Transverse colon (tissue), 4 donors: ENCODE measurements at regions not wholly inside any gene's neighbourhood (a gene's known extent, or its start where the extent isn't known, plus 50 kb on each side); places are given as distances from the start of the nearest gene placed in this dataset.

Experiments
- EP300 ChIP-seq: sonication (generic); formaldehyde crosslinking; IDR thresholded peaks from one replicate; pipeline ENCODE4 v1.6.1; 2017; ENCODE audit warnings: antibody characterized with exemption, low read depth
- POLR2A ChIP-seq: fragments of 450-650 bp; IDR thresholded peaks from one replicate; pipeline ENCODE4 v1.6.1; 2016; ENCODE audit warnings: antibody characterized with exemption, mild to moderate bottlenecking, moderate library complexity
- POLR2AphosphoS5 ChIP-seq, 3 donors: sonication (generic); formaldehyde crosslinking; IDR thresholded peaks; one replicate each; pipeline ENCODE4 v1.6.1; 2016; ENCODE audit warnings: antibody characterized with exemption in 3 of 3
- TF ChIP-seq, protein P1 (sequence below), 5 experiments: fragments of 200-600 bp in 3 of 5; fragments of 450-650 bp in 2 of 5; sonication (generic) in 3 of 5; IDR thresholded peaks; 1 replicate in 2 of 5; 2 replicates in 3 of 5; pipeline ENCODE4 v1.5.1; 2016 to 2017; ENCODE audit warnings: antibody characterized with exemption in 5 of 5, inconsistent platforms in 3 of 5, mild to moderate bottlenecking in 2 of 5, moderate library complexity in 1 of 5

DNA sequence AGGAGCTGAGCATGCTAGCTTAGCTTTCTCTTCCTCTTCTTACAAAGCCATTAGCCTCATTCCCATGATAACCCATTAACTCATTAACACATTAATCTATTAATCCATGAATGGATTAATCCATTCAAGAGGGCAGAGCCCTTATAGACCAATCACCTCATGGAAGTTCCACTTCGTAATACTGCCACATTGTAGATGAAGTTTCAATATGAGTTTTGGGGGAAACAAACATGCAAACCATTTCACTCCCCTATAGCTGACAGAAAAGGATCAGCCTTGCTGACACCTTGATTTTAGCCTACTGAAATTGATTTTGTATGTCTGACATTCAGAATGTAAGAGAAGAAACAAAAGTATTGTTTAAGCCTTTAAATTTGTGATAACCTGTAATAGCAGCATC lies 251.8 kb upstream of the GALNTL6 start:
- TF ChIP-seq, protein P1, sequence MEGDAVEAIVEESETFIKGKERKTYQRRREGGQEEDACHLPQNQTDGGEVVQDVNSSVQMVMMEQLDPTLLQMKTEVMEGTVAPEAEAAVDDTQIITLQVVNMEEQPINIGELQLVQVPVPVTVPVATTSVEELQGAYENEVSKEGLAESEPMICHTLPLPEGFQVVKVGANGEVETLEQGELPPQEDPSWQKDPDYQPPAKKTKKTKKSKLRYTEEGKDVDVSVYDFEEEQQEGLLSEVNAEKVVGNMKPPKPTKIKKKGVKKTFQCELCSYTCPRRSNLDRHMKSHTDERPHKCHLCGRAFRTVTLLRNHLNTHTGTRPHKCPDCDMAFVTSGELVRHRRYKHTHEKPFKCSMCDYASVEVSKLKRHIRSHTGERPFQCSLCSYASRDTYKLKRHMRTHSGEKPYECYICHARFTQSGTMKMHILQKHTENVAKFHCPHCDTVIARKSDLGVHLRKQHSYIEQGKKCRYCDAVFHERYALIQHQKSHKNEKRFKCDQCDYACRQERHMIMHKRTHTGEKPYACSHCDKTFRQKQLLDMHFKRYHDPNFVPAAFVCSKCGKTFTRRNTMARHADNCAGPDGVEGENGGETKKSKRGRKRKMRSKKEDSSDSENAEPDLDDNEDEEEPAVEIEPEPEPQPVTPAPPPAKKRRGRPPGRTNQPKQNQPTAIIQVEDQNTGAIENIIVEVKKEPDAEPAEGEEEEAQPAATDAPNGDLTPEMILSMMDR (IDR thresholded peaks at IDR 0.05), result no peak
- TF ChIP-seq POLR2A (no peak), EP300 (no peak), POLR2AphosphoS5 (IDR thresholded peaks at IDR 0.05) (no peak)
